Neuronal stem cell (in vitro differentiated cells): ENCODE measurements at regions not wholly inside any gene's neighbourhood (a gene's known extent, or its start where the extent isn't known, plus 50 kb on each side); places are given as distances from the start of the nearest gene placed in this dataset.

Experiments used
- DNase-seq: peaks from one replicate; pipeline ENCODE4 v3.0.0-alpha.2; 2013; ENCODE audit warnings: low spot score
- H2AFZ ChIP-seq: one replicate; pipeline ENCODE4 v1.6.1; 2013; ENCODE audit warnings: mild to moderate bottlenecking, low read length, inconsistent platforms
- H2AK5ac ChIP-seq: 2 replicates; pipeline ENCODE4 v1.6.1; 2013; ENCODE audit warnings: low read depth, mild to moderate bottlenecking, inconsistent platforms, low read length, moderate library complexity, mixed read lengths
- H2BK120ac ChIP-seq: 2 replicates; pipeline ENCODE4 v1.6.1; 2013; ENCODE audit warnings: low read depth, mild to moderate bottlenecking, inconsistent platforms, low read length, moderate library complexity, mixed read lengths
- H2BK12ac ChIP-seq: one replicate; pipeline ENCODE4 v1.6.1; 2013; ENCODE audit warnings: low read length, inconsistent platforms
- H2BK15ac ChIP-seq: 2 replicates; pipeline ENCODE4 v1.6.1; 2013; ENCODE audit warnings: mild to moderate bottlenecking, low read length, inconsistent platforms, mixed read lengths
- H2BK5ac ChIP-seq: one replicate; pipeline ENCODE4 v1.6.1; 2013; ENCODE audit warnings: inconsistent platforms, mild to moderate bottlenecking, low read length, moderate library complexity
- H3K14ac ChIP-seq: one replicate; pipeline ENCODE4 v1.6.1; 2013; ENCODE audit warnings: low read length, inconsistent platforms
- H3K18ac ChIP-seq: 2 replicates; pipeline ENCODE4 v1.6.1; 2013; ENCODE audit warnings: low read length, inconsistent platforms
- H3K23ac ChIP-seq: 2 replicates; pipeline ENCODE4 v1.6.1; 2013; ENCODE audit warnings: low read depth, mild to moderate bottlenecking, mixed read lengths, low read length, inconsistent platforms; ENCODE audit not compliant: poor library complexity
- H3K27ac ChIP-seq: replicated peaks from 3 replicates; pipeline ENCODE4 v1.5.1; 2013; ENCODE audit warnings: low read length, inconsistent platforms
- H3K27me3 ChIP-seq, 3 experiments: 2 replicates each; pipeline ENCODE4 v1.6.1; 2013; ENCODE audit warnings: low read length in 3 of 3, mild to moderate bottlenecking in 2 of 3, inconsistent platforms in 1 of 3, low read depth in 1 of 3, mixed read lengths in 1 of 3, moderate library complexity in 1 of 3; ENCODE audit not compliant: control insufficient read depth in 3 of 3, insufficient read depth in 3 of 3
- H3K36me3 ChIP-seq, 2 donors: replicated peaks in 1 of 2; 2 replicates each; pipeline ENCODE4 v1.6.1; 2013; ENCODE audit warnings: low read length in 2 of 2; ENCODE audit not compliant: control insufficient read depth in 2 of 2, insufficient read depth in 2 of 2
- H3K4ac ChIP-seq: 2 replicates; pipeline ENCODE4 v1.6.1; 2013; ENCODE audit warnings: inconsistent platforms, mild to moderate bottlenecking, low read length, moderate library complexity
- H3K4me1 ChIP-seq, 2 donors: 1 replicate in 1 of 2; 2 replicates in 1 of 2; pipeline ENCODE4 v1.6.1; 2013; ENCODE audit warnings: low read length in 2 of 2, low read depth in 1 of 2; ENCODE audit not compliant: control insufficient read depth in 2 of 2, insufficient read depth in 1 of 2
- H3K4me2 ChIP-seq: one replicate; pipeline ENCODE4 v1.6.1; 2013; ENCODE audit warnings: mild to moderate bottlenecking, low read length, inconsistent platforms; ENCODE audit not compliant: insufficient read depth, poor library complexity, severe bottlenecking
- H3K4me3 ChIP-seq, 2 donors: 2 replicates each; pipeline ENCODE4 v1.5.1; 2013; ENCODE audit warnings: low read length in 2 of 2, mild to moderate bottlenecking in 2 of 2, inconsistent platforms in 1 of 2, moderate library complexity in 1 of 2
- H3K79me1 ChIP-seq: one replicate; pipeline ENCODE4 v1.6.1; 2013; ENCODE audit warnings: low read depth, mild to moderate bottlenecking, inconsistent platforms, low read length, moderate library complexity
- H3K9ac ChIP-seq: one replicate; pipeline ENCODE4 v1.6.1; 2013; ENCODE audit warnings: mild to moderate bottlenecking, low read depth, low read length, inconsistent platforms; ENCODE audit not compliant: poor library complexity
- H3K9me3 ChIP-seq, 2 donors: replicated peaks in 1 of 2; 2 replicates each; pipeline versions ENCODE3 to v1.6.1; 2013; ENCODE audit warnings: low read length in 2 of 2, mild to moderate bottlenecking in 2 of 2, inconsistent platforms in 1 of 2, low read depth in 1 of 2, mixed read lengths in 1 of 2, moderate library complexity in 1 of 2; ENCODE audit not compliant: control insufficient read depth in 2 of 2, insufficient read depth in 1 of 2
- H4K8ac ChIP-seq: one replicate; pipeline ENCODE4 v1.6.1; 2013; ENCODE audit warnings: low read depth, mild to moderate bottlenecking, inconsistent platforms, low read length, moderate library complexity
- H4K91ac ChIP-seq: one replicate; pipeline ENCODE4 v1.6.1; 2013; ENCODE audit warnings: low read length, low read depth, mild to moderate bottlenecking, inconsistent platforms; ENCODE audit not compliant: poor library complexity
- WGBS, 2 donors: extraction: QIAGEN DNeasy Blood & Tissue Kit; methylation state at CpG; one replicate each; pipeline ENCODE4 v1.1.7; 2013; ENCODE audit warnings: missing lambda C conversion rate in 2 of 2, mixed read lengths in 1 of 2; ENCODE audit not compliant: insufficient read length in 2 of 2, insufficient replicate concordance in 1 of 2; ENCODE audit errors: extremely low coverage in 2 of 2; 5-methylcytosine and 5-hydroxymethylcytosine counted together

DNA sequence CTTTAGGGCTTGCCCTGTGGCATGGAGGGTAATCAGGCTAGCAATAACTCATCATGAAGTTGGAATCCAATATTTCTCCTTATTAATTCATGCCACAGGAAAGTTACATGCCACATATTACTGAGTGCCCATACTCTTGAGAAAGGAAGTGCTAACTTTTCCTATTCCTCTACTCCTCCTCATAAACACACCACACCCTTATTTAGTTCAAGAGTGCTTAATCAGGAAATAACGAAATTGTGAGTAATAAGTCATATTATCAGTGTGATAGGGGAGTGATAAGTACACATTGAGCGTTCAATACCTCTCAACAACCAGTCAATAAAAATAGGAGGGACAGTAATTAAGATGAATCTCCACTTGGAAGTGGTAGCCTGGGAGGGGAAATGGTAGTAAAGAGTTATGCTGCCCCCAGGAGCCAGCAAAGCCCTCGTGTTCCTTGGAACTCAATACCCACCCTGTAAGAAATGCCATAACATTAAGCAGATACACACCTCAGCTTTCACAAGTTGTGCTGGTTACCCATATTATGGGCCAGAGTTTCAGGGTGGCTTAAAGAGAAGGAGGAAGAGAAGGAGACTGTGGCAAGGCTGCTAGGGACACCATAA, 410.0 kb upstream of the NR3C2 start:
- H3K23ac ChIP-seq, result no peak overlapping the region
- no peak overlapping the region for H2BK15ac ChIP-seq
- H3K4me2 ChIP-seq, result no peak overlapping the region
- H4K91ac ChIP-seq, result no peak overlapping the region
- H2AFZ ChIP-seq, result no peak overlapping the region
- no peak overlapping the region for H3K4me3 ChIP-seq
- no peaks in the 10 kb centered on the region for H3K27me3 ChIP-seq
- no peak overlapping the region for H4K8ac ChIP-seq
- no peaks in the 10 kb centered on the region for H3K79me1 ChIP-seq
- H3K18ac ChIP-seq, result no peak overlapping the region
- no peaks in the 10 kb centered on the region for H3K36me3 ChIP-seq
- no peak overlapping the region for H2BK120ac ChIP-seq
- no peak overlapping the region for H2BK12ac ChIP-seq
- H3K9me3 ChIP-seq, result no peaks in the 10 kb centered on the region
- H2AK5ac ChIP-seq, result no peak overlapping the region
- DNase-seq, result no peak
- H3K4me1 ChIP-seq, result no peaks in the 10 kb centered on the region
- no peak overlapping the region for H3K14ac ChIP-seq
- H3K9ac ChIP-seq, result no peak overlapping the region
- no CpG with 5 or more reads among the region's 3 CpGs for WGBS, 2 donors
- H2BK5ac ChIP-seq, result no peak overlapping the region
- no peak overlapping the region for H3K4ac ChIP-seq
- no peak overlapping the region for H3K27ac ChIP-seq

DNA sequence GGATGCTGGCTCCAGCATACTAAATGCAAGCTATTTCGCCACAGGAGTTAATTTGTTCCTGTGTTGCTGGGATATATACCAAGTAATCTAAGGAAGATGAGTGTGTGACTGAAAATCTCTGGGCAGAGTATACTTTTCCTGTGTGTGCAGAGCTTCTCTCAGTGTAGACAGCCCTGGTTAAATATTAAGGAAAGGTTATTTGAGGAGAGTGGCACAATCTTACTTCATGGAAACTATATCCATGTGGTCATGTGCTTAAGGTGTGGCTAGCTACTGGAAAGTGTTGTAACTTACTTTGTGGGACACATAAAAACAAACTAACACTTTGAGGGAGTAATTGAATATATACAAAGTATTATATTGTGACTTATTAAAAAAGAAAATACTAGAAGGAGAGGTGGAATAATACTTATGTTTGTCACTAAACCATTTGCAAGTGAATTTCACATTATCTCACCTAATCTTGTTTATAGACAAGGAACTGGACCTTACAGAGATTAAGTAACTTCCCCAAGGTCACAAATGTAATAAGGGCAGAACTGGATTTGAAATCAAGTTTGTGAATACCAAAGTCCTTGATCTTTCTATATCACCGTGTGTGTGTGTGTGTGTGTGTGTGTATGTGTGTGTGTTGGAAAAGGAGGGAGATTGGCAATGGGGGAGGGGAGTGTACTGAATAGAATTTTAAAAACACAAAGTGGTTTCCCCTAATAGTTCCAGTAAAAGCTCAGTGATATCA, 408.2 kb upstream of the NR3C2 start:
- no peak overlapping the region for H3K9ac ChIP-seq
- no peak overlapping the region for H2BK5ac ChIP-seq
- no peaks in the 10 kb centered on the region for H3K4me1 ChIP-seq
- no peak for DNase-seq
- H3K36me3 ChIP-seq, result no peaks in the 10 kb centered on the region
- H2BK15ac ChIP-seq, result no peak overlapping the region
- H3K9me3 ChIP-seq, result no peaks in the 10 kb centered on the region
- H3K23ac ChIP-seq, result no peak overlapping the region
- no peak overlapping the region for H2BK12ac ChIP-seq
- H4K8ac ChIP-seq, result no peak overlapping the region
- H3K27ac ChIP-seq, result no peak overlapping the region
- no CpG with 5 or more reads among the region's 2 CpGs for WGBS, 2 donors
- H3K4ac ChIP-seq, result no peak overlapping the region
- no peak overlapping the region for H2AK5ac ChIP-seq
- no peak overlapping the region for H3K14ac ChIP-seq
- H2BK120ac ChIP-seq, result no peak overlapping the region
- no peak overlapping the region for H3K18ac ChIP-seq
- H3K79me1 ChIP-seq, result no peaks in the 10 kb centered on the region
- no peaks in the 10 kb centered on the region for H3K27me3 ChIP-seq
- H2AFZ ChIP-seq, result no peak overlapping the region
- no peak overlapping the region for H3K4me2 ChIP-seq
- H3K4me3 ChIP-seq, result no peak overlapping the region
- no peak overlapping the region for H4K91ac ChIP-seq

DNA sequence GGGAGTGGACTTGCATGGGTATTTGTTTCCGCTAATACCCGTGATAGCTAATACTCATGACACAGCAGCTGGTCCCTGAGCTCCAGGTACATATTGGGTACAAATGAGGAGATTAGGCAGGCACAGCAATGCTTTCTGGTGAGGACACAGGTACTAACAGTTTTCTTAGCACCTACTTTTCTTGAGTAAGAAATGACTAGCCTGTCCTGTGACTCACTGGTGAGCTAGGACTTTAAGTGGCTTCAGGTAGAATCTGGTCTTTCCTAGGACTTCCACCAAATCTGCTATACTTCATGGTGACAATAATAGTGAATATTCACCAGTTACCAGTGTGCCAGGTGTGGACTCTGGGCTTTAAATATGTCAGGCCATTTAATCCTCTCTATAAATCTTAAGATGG, 407.4 kb upstream of the NR3C2 start:
- Histone ChIP-seq H3K27me3 (no peaks in the 10 kb centered on the region), H3K14ac (no peak overlapping the region), H2BK5ac (no peak overlapping the region), H3K79me1 (no peaks in the 10 kb centered on the region), H2AK5ac (no peak overlapping the region), H3K18ac (no peak overlapping the region), H3K36me3 (no peaks in the 10 kb centered on the region), H2BK12ac (no peak overlapping the region), H3K4me3 (no peak overlapping the region), H3K4me1 (no peaks in the 10 kb centered on the region), H3K9ac (no peak overlapping the region), H3K4ac (no peak overlapping the region), H2AFZ (no peak overlapping the region), H4K91ac (no peak overlapping the region), H2BK15ac (no peak overlapping the region), H3K23ac (no peak overlapping the region), H2BK120ac (no peak overlapping the region), H3K9me3 (no peaks in the 10 kb centered on the region), H3K4me2 (no peak overlapping the region), H3K27ac (no peak overlapping the region), H4K8ac (no peak overlapping the region)
- DNase-seq, result no peak
- no CpG with 5 or more reads among the region's 2 CpGs for WGBS, 2 donors

DNA sequence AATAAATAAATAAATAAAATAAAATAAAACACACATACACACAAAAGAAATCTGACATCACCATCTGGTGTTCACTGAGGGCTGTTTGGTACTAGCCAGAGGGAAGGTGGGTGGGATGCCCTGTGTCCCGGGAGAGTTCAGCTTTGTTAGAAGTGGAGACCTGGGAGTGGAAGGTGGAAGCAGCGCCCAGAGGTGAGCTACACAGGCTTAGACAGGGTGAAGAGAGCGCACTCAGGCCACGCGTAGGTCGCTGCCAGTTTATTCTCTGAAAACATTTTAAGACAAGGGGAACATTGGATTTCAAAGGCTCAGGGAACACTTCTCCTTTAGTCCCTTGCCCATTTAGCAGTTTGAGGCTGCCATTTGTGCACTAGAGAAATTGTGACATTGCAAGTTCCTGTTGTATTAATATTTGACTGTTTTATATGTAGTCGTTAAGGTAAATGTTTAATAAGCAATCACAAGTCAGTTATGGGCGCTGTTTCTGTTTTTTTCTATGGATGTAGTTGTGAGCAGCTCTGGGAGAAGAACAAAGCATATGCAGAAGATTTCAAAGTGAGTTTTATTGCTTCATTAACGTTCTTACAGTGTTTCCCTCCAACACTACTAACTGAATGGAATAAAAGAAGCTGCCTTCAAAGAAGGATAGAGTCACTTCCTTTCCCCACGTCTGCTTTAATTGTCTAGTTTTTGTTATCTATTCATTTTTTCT, 405.5 kb upstream of the NR3C2 start:
- no peaks in the 10 kb centered on the region for H3K9me3 ChIP-seq
- no peaks in the 10 kb centered on the region for H3K79me1 ChIP-seq
- H3K4me1 ChIP-seq, result no peaks in the 10 kb centered on the region
- no peak overlapping the region for H2BK120ac ChIP-seq
- no peak overlapping the region for H2BK12ac ChIP-seq
- no peaks in the 10 kb centered on the region for H3K36me3 ChIP-seq
- no peak overlapping the region for H2AK5ac ChIP-seq
- H3K4me2 ChIP-seq, result no peak overlapping the region
- H4K8ac ChIP-seq, result no peak overlapping the region
- H3K9ac ChIP-seq, result no peak overlapping the region
- no peak overlapping the region for H3K27ac ChIP-seq
- no peak overlapping the region for H3K4me3 ChIP-seq
- H3K27me3 ChIP-seq, result no peaks in the 10 kb centered on the region
- DNase-seq, result no peak
- no peak overlapping the region for H4K91ac ChIP-seq
- H2BK15ac ChIP-seq, result no peak overlapping the region
- no peak overlapping the region for H2BK5ac ChIP-seq
- no peak overlapping the region for H3K23ac ChIP-seq
- H3K18ac ChIP-seq, result no peak overlapping the region
- H3K4ac ChIP-seq, result no peak overlapping the region
- WGBS, 2 donors, result no CpG with 5 or more reads among the region's 10 CpGs
- H2AFZ ChIP-seq, result no peak overlapping the region
- no peak overlapping the region for H3K14ac ChIP-seq
